Smooth muscle cell (in vitro differentiated cells): ENCODE measurements at regions not wholly inside any gene's neighbourhood (a gene's known extent, or its start where the extent isn't known, plus 50 kb on each side); places are given as distances from the start of the nearest gene placed in this dataset.

Source experiments
- DNase-seq: peaks from one replicate; lab custom pipeline; 2025; ENCODE audit not compliant: unreplicated experiment; lab: John Stamatoyannopoulos, UW
- H2AFZ ChIP-seq: fragments of 200-600 bp; sonication (generic); 2 replicates; pipeline ENCODE4 v1.6.0; 2016; ENCODE audit warnings: antibody characterized with exemption, low read depth, mild to moderate bottlenecking
- H3F3A ChIP-seq: fragments of 200-600 bp; sonication (generic); 2 replicates; pipeline ENCODE4 v1.6.0; 2017; ENCODE audit warnings: antibody characterized with exemption, low read depth
- H3K27ac ChIP-seq: fragments of 200-600 bp; sonication (generic); 2 replicates; pipeline ENCODE4 v1.5.1; 2016; ENCODE audit warnings: low read depth, mild to moderate bottlenecking
- H3K27me3 ChIP-seq: fragments of 200-600 bp; sonication (generic); 2 replicates; pipeline ENCODE4 v1.6.1; 2016; ENCODE audit warnings: low read depth, mild to moderate bottlenecking
- H3K36me3 ChIP-seq: fragments of 200-600 bp; sonication (generic); 2 replicates; pipeline ENCODE4 v1.5.1; 2016; ENCODE audit warnings: low read depth
- H3K4me1 ChIP-seq: fragments of 200-600 bp; sonication (generic); 2 replicates; pipeline ENCODE4 v1.5.1; 2016; ENCODE audit warnings: low read depth
- H3K4me2 ChIP-seq: fragments of 200-600 bp; sonication (generic); 2 replicates; pipeline ENCODE4 v1.6.0; 2016; ENCODE audit warnings: mild to moderate bottlenecking
- H3K4me3 ChIP-seq: fragments of 200-600 bp; sonication (generic); 2 replicates; pipeline ENCODE4 v1.5.1; 2016; ENCODE audit warnings: mild to moderate bottlenecking
- H3K79me2 ChIP-seq: fragments of 200-600 bp; sonication (generic); 2 replicates; pipeline ENCODE4 v1.6.0; 2016; ENCODE audit warnings: low read depth, mild to moderate bottlenecking
- H3K9ac ChIP-seq: fragments of 200-600 bp; sonication (generic); 2 replicates; pipeline ENCODE4 v1.6.0; 2016; ENCODE audit warnings: low read depth
- H3K9me3 ChIP-seq: fragments of 200-600 bp; sonication (generic); replicated peaks from 2 replicates; pipeline ENCODE4 v1.5.1; 2016; ENCODE audit warnings: low read depth
- H4K20me1 ChIP-seq: fragments of 200-600 bp; sonication (generic); 2 replicates; pipeline ENCODE4 v1.6.0; 2016; ENCODE audit warnings: low read depth
- CTCF ChIP-seq: fragments of 200-600 bp; sonication (generic); IDR thresholded peaks from 2 replicates; pipeline ENCODE4 v1.5.1; 2017; ENCODE audit warnings: borderline replicate concordance, mild to moderate bottlenecking, antibody characterized with exemption; ENCODE audit not compliant: insufficient read depth, poor library complexity, severe bottlenecking
- WGBS: methylation state at CpG from one replicate; pipeline ENCODE4 v1.1.7; 2016; ENCODE audit warnings: low lambda C conversion rate; 5-methylcytosine and 5-hydroxymethylcytosine counted together

GRCh38 chr10:131710142-131710861 is 190.5 kb upstream of the PPP2R2D start:
- Histone ChIP-seq H3K27me3 (no peaks in the 10 kb centered on the region), H4K20me1 (no peaks in the 10 kb centered on the region), H3K27ac (no peak overlapping the region), H3K4me1 (no peaks in the 10 kb centered on the region), H3F3A (no peaks in the 10 kb centered on the region), H3K4me2 (no peak overlapping the region), H3K9ac (no peak overlapping the region), H3K4me3 (no peak overlapping the region), H3K9me3 (no peaks in the 10 kb centered on the region), H2AFZ (no peak overlapping the region), H3K36me3 (no peaks in the 10 kb centered on the region), H3K79me2 (no peaks in the 10 kb centered on the region)
- 88% methylated on average over 17 of the region's 17 CpGs for WGBS
- no peak for DNase-seq
- no peak for TF ChIP-seq CTCF

GRCh38 chr10:131722121-131722520 is 178.7 kb upstream of the PPP2R2D start:
- Histone ChIP-seq H3F3A (no peaks in the 10 kb centered on the region), H3K27ac (no peak overlapping the region), H2AFZ (no peak overlapping the region), H3K36me3 (no peaks in the 10 kb centered on the region), H3K9ac (no peak overlapping the region), H3K9me3 (no peaks in the 10 kb centered on the region), H4K20me1 (no peaks in the 10 kb centered on the region), H3K4me1 (peaks cover 5% of the 10 kb centered on the region), H3K4me2 (no peak overlapping the region), H3K4me3 (no peak overlapping the region), H3K79me2 (no peaks in the 10 kb centered on the region), H3K27me3 (no peaks in the 10 kb centered on the region)
- TF ChIP-seq CTCF: no peak
- 89% methylated on average over 5 of the region's 5 CpGs for WGBS
- no peak for DNase-seq

- 91% methylated on average over 22 of the region's 22 CpGs for WGBS
- Histone ChIP-seq H3K36me3 (no peaks in the 10 kb centered on the region), H3F3A (no peaks in the 10 kb centered on the region), H2AFZ (no peak overlapping the region), H3K27ac (no peak overlapping the region), H3K4me3 (no peak overlapping the region), H3K27me3 (no peaks in the 10 kb centered on the region), H4K20me1 (no peaks in the 10 kb centered on the region), H3K4me2 (no peak overlapping the region), H3K9me3 (no peaks in the 10 kb centered on the region), H3K79me2 (no peaks in the 10 kb centered on the region), H3K9ac (no peak overlapping the region), H3K4me1 (peaks cover 5% of the 10 kb centered on the region)
- no peak for TF ChIP-seq CTCF
- DNase-seq: no peak
These were observed 178.1 kb upstream of the PPP2R2D start for GRCh38 chr10:131722525-131723264.
